Thymus (tissue), 11 donors: ENCODE measurements at regions not wholly inside any gene's neighbourhood (a gene's known extent, or its start where the extent isn't known, plus 50 kb on each side); places are given as distances from the start of the nearest gene placed in this dataset.
"Not testable (repeated sequence)": the region's sequence is repeated elsewhere in the genome, so short reads cannot be mapped to it uniquely, and the experiment has no call there.

ENCODE experiments used
- DNase-seq, 9 donors: peaks; one replicate each; pipeline ENCODE4 v3.0.0-alpha.2; 2013; ENCODE audit warnings: low spot score in 9 of 9, low read depth in 6 of 9, missing footprints in 1 of 9
- H3K27ac ChIP-seq, 2 donors: one replicate each; pipeline ENCODE4 v1.5.1; 2013; ENCODE audit warnings: control low read depth in 1 of 2, low read depth in 1 of 2, low read length in 1 of 2, mild to moderate bottlenecking in 1 of 2, moderate library complexity in 1 of 2
- H3K27me3 ChIP-seq, 2 donors: one replicate each; pipeline ENCODE4 v1.5.1; 2013; ENCODE audit warnings: low read length in 1 of 2; ENCODE audit not compliant: control insufficient read depth in 2 of 2, insufficient read depth in 1 of 2
- H3K36me3 ChIP-seq, 2 donors: one replicate each; pipeline ENCODE4 v1.5.1; 2013; ENCODE audit warnings: low read length in 1 of 2, mild to moderate bottlenecking in 1 of 2, moderate library complexity in 1 of 2; ENCODE audit not compliant: control insufficient read depth in 2 of 2, insufficient read depth in 2 of 2
- H3K4me1 ChIP-seq, 2 donors: one replicate each; pipeline ENCODE4 v1.5.1; 2013; ENCODE audit warnings: low read length in 2 of 2; ENCODE audit not compliant: control insufficient read depth in 2 of 2, insufficient read depth in 2 of 2
- H3K4me3 ChIP-seq, 2 donors: one replicate each; pipeline ENCODE4 v1.5.1; 2013; ENCODE audit warnings: low read length in 2 of 2, control low read depth in 1 of 2, mild to moderate bottlenecking in 1 of 2
- H3K9me3 ChIP-seq, 2 donors: one replicate each; pipeline ENCODE4 v1.5.1; 2013; ENCODE audit warnings: low read length in 1 of 2, mild to moderate bottlenecking in 1 of 2; ENCODE audit not compliant: control insufficient read depth in 2 of 2, insufficient read depth in 1 of 2
- WGBS: extraction: QIAGEN DNeasy Blood & Tissue Kit; methylation state at CpG from one replicate; pipeline ENCODE4 v1.1.7; 2013; 5-methylcytosine and 5-hydroxymethylcytosine counted together
- donor health status: healthy.

DNA sequence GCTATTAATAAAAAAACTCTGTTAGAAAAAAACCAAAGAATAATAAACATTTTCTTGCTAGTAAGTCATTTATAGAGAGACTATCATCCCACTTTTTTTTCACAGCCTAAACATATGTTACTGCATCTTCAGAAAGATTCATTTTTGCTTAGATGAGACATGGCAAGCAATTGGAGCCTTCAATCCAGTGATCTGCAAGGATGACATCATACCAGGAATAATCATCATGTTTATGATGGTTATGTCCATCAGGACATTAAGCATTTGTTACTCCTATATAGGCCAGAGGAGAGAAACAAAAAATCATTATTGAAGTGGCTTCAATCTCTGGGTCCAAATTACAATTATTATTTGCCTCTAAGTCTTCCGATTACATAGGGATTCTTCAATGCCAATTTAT is 626.3 kb upstream of the CCNG1 start:
- 94% methylated on average over 1 of the region's 1 CpG for WGBS
- DNase-seq = no peak
- Histone ChIP-seq H3K27me3 (no peaks in the 10 kb centered on the region), H3K9me3 (no peaks in the 10 kb centered on the region), H3K4me3 (no peak overlapping the region), H3K4me1 (no peaks in the 10 kb centered on the region), H3K36me3 (no peaks in the 10 kb centered on the region), H3K27ac (no peak overlapping the region)

DNA sequence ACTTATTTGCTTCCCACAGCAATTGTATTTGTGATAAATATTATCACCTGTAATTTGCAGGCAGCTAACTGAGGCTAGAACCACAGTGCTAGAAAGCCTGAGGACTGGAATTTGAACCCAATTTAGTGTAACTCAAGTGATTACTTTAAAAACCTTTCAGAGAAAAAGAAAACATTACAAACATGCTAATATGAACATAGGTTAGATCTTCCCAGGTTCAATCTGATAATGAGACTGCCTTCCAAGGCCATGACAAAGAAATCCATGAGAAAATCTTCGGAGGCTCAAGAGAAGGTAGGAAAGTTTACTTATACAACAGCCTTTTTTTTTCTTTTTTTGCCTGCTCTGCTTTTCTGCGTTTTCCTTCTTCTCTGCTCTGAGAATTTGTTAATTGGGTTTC is 620.6 kb upstream of the CCNG1 start:
- WGBS = 87% methylated on average over 2 of the region's 2 CpGs
- H3K27ac ChIP-seq = no peak overlapping the region
- no peak for DNase-seq
- no peaks in the 10 kb centered on the region for H3K27me3 ChIP-seq
- no peaks in the 10 kb centered on the region for H3K9me3 ChIP-seq
- H3K4me1 ChIP-seq = no peaks in the 10 kb centered on the region
- H3K4me3 ChIP-seq = no peak overlapping the region
- H3K36me3 ChIP-seq = no peaks in the 10 kb centered on the region

DNA sequence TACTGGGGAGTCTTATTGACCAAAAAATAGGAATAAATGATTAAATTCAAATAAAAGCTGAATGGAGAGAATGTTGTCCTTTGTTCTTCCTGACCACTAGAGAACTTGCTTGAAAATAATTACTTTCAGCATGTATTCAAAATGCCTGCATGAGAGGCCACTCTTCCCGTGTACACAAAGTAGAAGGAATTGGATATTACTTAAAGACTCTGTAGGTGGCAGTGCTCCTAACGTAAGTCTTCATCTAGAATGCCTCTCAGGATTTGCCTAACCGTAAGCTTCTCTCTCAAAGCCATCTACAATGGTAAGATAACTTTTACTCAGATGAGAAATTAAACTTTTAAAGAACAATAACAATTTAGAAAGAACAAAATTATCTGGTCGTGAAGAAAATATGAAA is 620.0 kb upstream of the CCNG1 start:
- DNase-seq = no peak
- Histone ChIP-seq H3K4me1 (no peaks in the 10 kb centered on the region), H3K27me3 (no peaks in the 10 kb centered on the region), H3K36me3 (no peaks in the 10 kb centered on the region), H3K4me3 (no peak overlapping the region), H3K27ac (no peak overlapping the region), H3K9me3 (no peaks in the 10 kb centered on the region)
- WGBS = 83% methylated on average over 4 of the region's 4 CpGs

DNA sequence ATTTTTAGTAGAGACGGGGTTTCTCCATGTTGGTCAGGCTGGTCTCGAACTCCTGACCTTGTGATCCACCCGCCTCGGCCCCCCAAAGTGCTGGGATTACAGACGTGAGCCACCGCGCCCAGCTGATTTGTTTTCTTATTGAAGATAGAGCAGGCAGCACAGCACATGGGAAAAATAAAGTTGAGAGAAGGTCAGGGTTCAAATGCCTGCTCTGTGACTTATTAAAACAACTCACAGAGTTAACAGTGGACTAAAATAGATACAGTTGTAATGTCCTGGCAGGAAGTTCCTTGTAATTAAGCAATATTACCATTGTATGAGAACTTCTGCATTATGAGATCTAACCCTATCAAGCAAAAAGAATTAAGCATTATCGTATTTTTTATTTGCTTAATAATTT is 615.7 kb upstream of the CCNG1 start:
- not testable (repeated sequence) for DNase-seq, H3K9me3 ChIP-seq, H3K4me3 ChIP-seq, H3K4me1 ChIP-seq, H3K27me3 ChIP-seq, H3K36me3 ChIP-seq, H3K27ac ChIP-seq
- 92% methylated on average over 8 of the region's 8 CpGs for WGBS

DNA sequence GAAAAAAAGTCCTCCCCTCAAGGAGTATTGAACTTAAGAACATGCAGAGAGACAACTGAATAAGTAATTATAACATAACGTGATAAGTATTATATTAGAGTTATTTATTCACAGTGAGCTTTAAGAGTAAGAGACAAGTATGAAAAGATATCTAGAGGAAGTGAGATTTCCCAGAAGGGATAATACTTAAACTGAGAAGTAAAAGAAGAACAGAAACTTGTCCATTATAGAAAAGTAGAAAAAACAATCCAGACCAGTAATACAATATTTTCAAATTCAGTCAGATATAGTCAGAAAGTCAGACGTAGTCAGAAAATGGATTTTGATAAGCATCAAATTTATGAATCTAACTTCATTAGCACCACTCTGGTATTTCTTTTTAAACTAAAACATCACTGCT is 613.0 kb upstream of the CCNG1 start:
- Histone ChIP-seq H3K27me3 (no peaks in the 10 kb centered on the region), H3K4me1 (no peaks in the 10 kb centered on the region)
- 91% methylated on average over 2 of the region's 2 CpGs for WGBS

DNA sequence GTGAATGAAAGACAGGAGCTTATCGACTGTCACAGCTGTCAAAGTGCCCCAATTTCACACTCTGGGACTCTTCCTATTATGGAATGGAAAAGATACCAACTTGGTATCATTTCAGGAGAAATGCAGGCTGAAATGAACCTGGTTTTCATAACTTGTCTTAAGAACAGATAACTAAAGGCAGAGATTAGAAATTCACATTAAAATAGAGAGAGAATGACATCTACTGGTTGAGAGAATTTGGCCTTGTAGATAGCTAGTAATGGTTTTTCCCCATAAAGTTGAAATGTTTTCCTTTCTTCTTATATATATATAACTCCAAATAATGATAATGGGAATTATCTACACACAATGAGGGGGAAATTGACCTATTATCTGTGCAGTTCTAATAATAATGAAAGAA is 600.2 kb upstream of the CCNG1 start:
- H3K9me3 ChIP-seq = peaks cover 0 to 8% of the 10 kb centered on the region in 2 donors
- no peak overlapping the region for H3K27ac ChIP-seq
- H3K4me1 ChIP-seq = no peaks in the 10 kb centered on the region
- DNase-seq = no peak
- 86% methylated on average over 1 of the region's 1 CpG for WGBS
- H3K27me3 ChIP-seq = no peaks in the 10 kb centered on the region
- H3K4me3 ChIP-seq = no peak overlapping the region
- no peaks in the 10 kb centered on the region for H3K36me3 ChIP-seq

More for the DNA sequence above, 613.0 kb upstream of the CCNG1 start:
- Histone ChIP-seq H3K27ac (no peak overlapping the region), H3K36me3 (no peaks in the 10 kb centered on the region), H3K4me3 (no peak overlapping the region), H3K9me3 (no peaks in the 10 kb centered on the region)
- DNase-seq = no peak

DNA sequence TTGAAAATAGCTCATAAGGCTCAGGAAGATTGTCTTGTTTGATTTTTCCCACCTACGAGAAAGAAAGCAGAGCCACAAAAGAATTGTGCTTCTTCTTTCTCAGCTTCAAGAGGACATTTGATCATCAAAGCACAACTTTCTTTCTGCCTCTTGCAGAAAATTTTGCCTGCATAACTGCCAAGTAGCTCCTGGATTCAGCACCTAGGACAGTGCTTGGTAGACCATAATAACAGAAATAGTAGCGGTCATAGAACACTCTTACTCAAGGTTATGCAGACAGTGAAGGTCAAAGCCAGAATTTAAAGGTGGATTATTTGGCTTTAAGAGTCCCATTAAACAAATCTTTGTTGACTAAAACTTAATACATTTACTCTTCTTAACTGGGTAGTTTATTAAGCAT is 594.7 kb upstream of the CCNG1 start:
- no peaks in the 10 kb centered on the region for H3K36me3 ChIP-seq
- no peaks in the 10 kb centered on the region for H3K27me3 ChIP-seq
- H3K9me3 ChIP-seq = peaks cover 0 to 4% of the 10 kb centered on the region in 2 donors
- no peak overlapping the region for H3K4me3 ChIP-seq
- H3K4me1 ChIP-seq = no peaks in the 10 kb centered on the region
- no peak for DNase-seq
- 85% methylated on average over 2 of the region's 2 CpGs for WGBS
- no peak overlapping the region for H3K27ac ChIP-seq

DNA sequence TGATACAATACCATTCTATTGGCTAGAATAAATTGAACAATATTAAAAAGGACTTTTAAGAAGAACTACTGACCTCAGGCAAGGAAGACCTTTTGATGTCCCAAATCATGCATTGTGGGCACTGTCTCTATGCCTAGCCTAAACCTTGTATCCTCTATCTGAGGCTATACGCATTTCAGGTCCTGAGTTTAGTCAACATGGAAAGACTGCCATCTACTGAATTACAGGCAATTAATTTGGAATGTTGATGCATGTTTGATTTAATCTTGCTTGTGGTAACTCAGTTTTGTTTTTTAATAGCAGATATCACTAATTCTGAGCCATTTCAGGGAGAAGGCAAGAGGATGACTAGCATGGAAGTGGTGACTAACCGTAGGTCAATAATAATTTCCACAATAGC is 585.3 kb upstream of the CCNG1 start:
- 92% methylated on average over 2 of the region's 2 CpGs for WGBS
- H3K27me3 ChIP-seq = no peaks in the 10 kb centered on the region
- H3K4me1 ChIP-seq = no peaks in the 10 kb centered on the region
- H3K4me3 ChIP-seq = no peak overlapping the region
- H3K9me3 ChIP-seq = no peaks in the 10 kb centered on the region
- no peaks in the 10 kb centered on the region for H3K36me3 ChIP-seq
- DNase-seq = no peak
- H3K27ac ChIP-seq = no peak overlapping the region

DNA sequence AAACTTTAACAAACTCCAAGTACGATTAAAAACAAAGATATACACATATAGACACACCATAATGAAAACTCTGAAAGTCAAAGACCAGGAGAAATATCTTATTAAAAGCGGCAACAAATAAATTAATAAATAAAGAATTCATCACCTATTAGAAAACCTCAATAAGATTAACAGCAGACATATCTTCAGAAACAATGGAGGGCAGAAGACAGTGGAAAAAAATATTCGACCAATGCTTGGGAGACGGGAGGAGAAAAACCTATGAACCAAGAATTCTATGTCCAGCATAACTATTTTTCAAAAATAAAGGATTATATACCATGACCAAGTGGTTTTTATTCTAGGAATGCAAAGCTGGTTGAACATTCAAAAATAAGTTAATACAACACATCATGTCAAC is 578.6 kb upstream of the CCNG1 start:
- no peak overlapping the region for H3K27ac ChIP-seq
- H3K27me3 ChIP-seq = no peaks in the 10 kb centered on the region
- H3K9me3 ChIP-seq = no peaks in the 10 kb centered on the region
- WGBS = 96% methylated on average over 4 of the region's 4 CpGs
- H3K36me3 ChIP-seq = no peaks in the 10 kb centered on the region
- no peaks in the 10 kb centered on the region for H3K4me1 ChIP-seq
- H3K4me3 ChIP-seq = no peak overlapping the region
- DNase-seq = no peak

DNA sequence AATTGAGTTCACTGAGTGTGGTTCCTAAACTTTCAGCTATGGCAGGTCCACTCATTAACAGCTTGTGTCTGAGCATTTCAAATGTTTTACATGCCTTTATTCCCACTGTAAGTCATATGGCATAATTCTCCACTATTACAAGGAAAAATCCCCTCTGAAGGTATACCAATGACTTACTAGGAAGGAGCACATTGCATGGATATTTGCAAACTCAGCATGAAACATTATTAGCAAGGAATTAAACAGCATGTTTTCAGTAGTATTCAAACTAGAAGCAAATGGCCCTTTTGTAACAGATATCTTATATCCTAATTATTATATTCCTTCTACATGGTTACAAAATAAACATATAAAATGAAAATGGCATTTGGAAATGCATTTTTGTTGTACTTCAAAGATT is 566.4 kb upstream of the CCNG1 start:
- Histone ChIP-seq H3K36me3 (no peaks in the 10 kb centered on the region), H3K4me3 (no peak overlapping the region), H3K9me3 (peaks cover 0 to 3% of the 10 kb centered on the region in 2 donors), H3K4me1 (no peaks in the 10 kb centered on the region), H3K27me3 (no peaks in the 10 kb centered on the region), H3K27ac (no peak overlapping the region)
- DNase-seq = no peak
